ENCODE measurements at regions not wholly inside any gene's neighbourhood (a gene's known extent, or its start where the extent isn't known, plus 50 kb on each side); places are given as distances from the start of the nearest gene placed in this dataset.
"Not testable (repeated sequence)": the region's sequence is repeated elsewhere in the genome, so short reads cannot be mapped to it uniquely, and the experiment has no call there.

GRCh38 chr1:207196135-207196534 lies 92.1 kb downstream of the C4BPA start:
- not testable (repeated sequence) for DNase-seq (ENCODE audit: low read depth)

- not testable (repeated sequence) for DNase-seq (ENCODE audit: low read depth)
These were observed 97.5 kb downstream of the C4BPA start for GRCh38 chr1:207201534-207201933.

- DNase-seq (ENCODE audit: low read depth) = no peak
These were observed 98.4 kb downstream of the C4BPA start for GRCh38 chr1:207202480-207202879.

- no peak for DNase-seq (ENCODE audit: low read depth)
These were observed 99.5 kb downstream of the C4BPA start for GRCh38 chr1:207203541-207203940.

GRCh38 chr1:207205614-207206061 lies 101.6 kb downstream of the C4BPA start:
- DNase-seq (ENCODE audit: low read depth) = no peak

- not testable (repeated sequence) for DNase-seq (ENCODE audit: low read depth)
These were observed 104.7 kb downstream of the C4BPA start for GRCh38 chr1:207208691-207209090.

GRCh38 chr1:207214453-207214852 lies 107.0 kb upstream of the CD55 start:
- DNase-seq (ENCODE audit: low read depth) = no peak

- no peak for DNase-seq (ENCODE audit: low read depth)
These were observed 103.5 kb upstream of the CD55 start for GRCh38 chr1:207217778-207218511.

GRCh38 chr1:207218512-207219362 lies 102.7 kb upstream of the CD55 start:
- DNase-seq (ENCODE audit: low read depth) = no peak

- no peak for DNase-seq (ENCODE audit: low read depth)
These were observed 101.2 kb upstream of the CD55 start for GRCh38 chr1:207219979-207220889.

GRCh38 chr1:207221934-207222351 lies 99.5 kb upstream of the CD55 start:
- no peak for DNase-seq (ENCODE audit: low read depth)

- DNase-seq (ENCODE audit: low read depth) = no peak
These were observed 98.3 kb upstream of the CD55 start for GRCh38 chr1:207223162-207223561.

GRCh38 chr1:207224666-207225065 lies 96.8 kb upstream of the CD55 start:
- no peak for DNase-seq (ENCODE audit: low read depth)

GRCh38 chr1:207227131-207227630 lies 94.3 kb upstream of the CD55 start:
- no peak for DNase-seq (ENCODE audit: low read depth)

GRCh38 chr1:207228987-207229386 lies 92.5 kb upstream of the CD55 start:
- DNase-seq (ENCODE audit: low read depth) = no peak

- DNase-seq (ENCODE audit: low read depth) = no peak
These were observed 91.0 kb upstream of the CD55 start for GRCh38 chr1:207230441-207230840.

GRCh38 chr1:207234690-207235089 lies 86.8 kb upstream of the CD55 start:
- DNase-seq (ENCODE audit: low read depth) = no peak

GRCh38 chr1:207239874-207240273 lies 81.6 kb upstream of the CD55 start:
- no peak for DNase-seq (ENCODE audit: low read depth)

- no peak for DNase-seq (ENCODE audit: low read depth)
These were observed 81.0 kb upstream of the CD55 start for GRCh38 chr1:207240325-207241101.

- no peak for DNase-seq (ENCODE audit: low read depth)
These were observed 80.1 kb upstream of the CD55 start for GRCh38 chr1:207241164-207241934.
